Activated CD4-positive, alpha-beta memory T cell treated with anti-CD3 and anti-CD28 coated beads for 36 hours (primary cell): ENCODE measurements at regions not wholly inside any gene's neighbourhood (a gene's known extent, or its start where the extent isn't known, plus 50 kb on each side); places are given as distances from the start of the nearest gene placed in this dataset.

Source experiments
- CTCF ChIA-PET: fragments of 350-600 bp; sonication (Branson Sonifier 250); formaldehyde crosslinking; loops from one replicate; lab custom pipeline; 2021; ENCODE audit warnings: antibody characterized with exemption, inconsistent platforms; lab: Charles Lee
- POLR2A ChIA-PET: fragments of 350-600 bp; sonication (Branson Sonifier 250); formaldehyde crosslinking; loops from one replicate; lab custom pipeline; 2021; ENCODE audit warnings: antibody characterized with exemption; lab: Charles Lee
- DNase-seq: peaks from one replicate; pipeline ENCODE4 v3.0.0-alpha.2; 2020
- H3K27ac Mint-ChIP-seq: one replicate; pipeline ENCODE4 v1.8.0; 2021; ENCODE audit warnings: mixed read lengths
- H3K27me3 Mint-ChIP-seq: one replicate; pipeline ENCODE4 v1.8.0; 2021; ENCODE audit warnings: mixed read lengths
- H3K36me3 Mint-ChIP-seq: one replicate; pipeline ENCODE4 v1.8.0; 2021; ENCODE audit warnings: mixed read lengths
- H3K4me1 Mint-ChIP-seq: one replicate; pipeline ENCODE4 v1.8.0; 2021; ENCODE audit warnings: low read depth, mixed read lengths
- H3K4me3 Mint-ChIP-seq: one replicate; pipeline ENCODE4 v1.8.0; 2021; ENCODE audit warnings: mild to moderate bottlenecking, mixed read lengths
- H3K9me3 Mint-ChIP-seq: one replicate; pipeline ENCODE4 v1.8.0; 2021; ENCODE audit warnings: mixed read lengths
- intact Hi-C: fragments of 100-400 bp; cut with micrococcal nuclease; formaldehyde crosslinking; loops from one replicate; pipeline ENCODE4 v1.15.1; 2023

GRCh38 chr1:80072563-80072962, 1066.0 kb upstream of the ADGRL4 start:
- DNase-seq: no peak
- POLR2A ChIA-PET: no interaction called here
- Mint-ChIP-seq H3K4me1 (no peaks in the 10 kb centered on the region), H3K9me3 (peaks cover 6% of the 10 kb centered on the region), H3K27me3 (no peaks in the 10 kb centered on the region), H3K27ac (no peak overlapping the region), H3K36me3 (no peaks in the 10 kb centered on the region), H3K4me3 (no peak overlapping the region)
- CTCF ChIA-PET: no interaction called here
- intact Hi-C loops: no loop called here

GRCh38 chr1:80066060-80066459, 1059.5 kb upstream of the ADGRL4 start:
- Mint-ChIP-seq H3K27ac (no peak overlapping the region), H3K4me1 (no peaks in the 10 kb centered on the region), H3K27me3 (no peaks in the 10 kb centered on the region), H3K36me3 (no peaks in the 10 kb centered on the region), H3K4me3 (no peak overlapping the region), H3K9me3 (peaks cover 4% of the 10 kb centered on the region)
- CTCF ChIA-PET: no interaction called here
- POLR2A ChIA-PET: no interaction called here
- DNase-seq: no peak
- intact Hi-C loops: no loop called here

- no peak for DNase-seq
- no peaks in the 10 kb centered on the region for H3K36me3 Mint-ChIP-seq
- H3K4me3 Mint-ChIP-seq: no peak overlapping the region
- ChIA-PET POLR2A (no interaction called here), CTCF (no interaction called here)
- no peaks in the 10 kb centered on the region for H3K27me3 Mint-ChIP-seq
- H3K27ac Mint-ChIP-seq: no peak overlapping the region
- intact Hi-C loops: no loop called here
- peaks cover 10% of the 10 kb centered on the region for H3K9me3 Mint-ChIP-seq
- no peaks in the 10 kb centered on the region for H3K4me1 Mint-ChIP-seq
Observed at GRCh38 chr1:80064524-80064923, 1058.0 kb upstream of the ADGRL4 start.

- Mint-ChIP-seq H3K4me1 (no peaks in the 10 kb centered on the region), H3K27me3 (no peaks in the 10 kb centered on the region), H3K27ac (no peak overlapping the region), H3K4me3 (no peak overlapping the region), H3K36me3 (no peaks in the 10 kb centered on the region), H3K9me3 (peaks cover 9% of the 10 kb centered on the region)
- intact Hi-C loops: no loop called here
- ChIA-PET POLR2A (no interaction called here), CTCF (no interaction called here)
- DNase-seq: no peak
Observed at GRCh38 chr1:80059940-80060339, 1053.4 kb upstream of the ADGRL4 start.

GRCh38 chr1:80056179-80056578, 1049.6 kb upstream of the ADGRL4 start:
- Mint-ChIP-seq H3K4me3 (no peak overlapping the region), H3K36me3 (no peaks in the 10 kb centered on the region), H3K27me3 (no peaks in the 10 kb centered on the region), H3K4me1 (no peaks in the 10 kb centered on the region), H3K27ac (no peak overlapping the region), H3K9me3 (peaks cover 12% of the 10 kb centered on the region)
- DNase-seq: no peak
- POLR2A ChIA-PET: no interaction called here
- CTCF ChIA-PET: no interaction called here
- intact Hi-C loops: no loop called here

GRCh38 chr1:80054129-80054528, 1047.6 kb upstream of the ADGRL4 start:
- H3K27ac Mint-ChIP-seq: no peak overlapping the region
- POLR2A ChIA-PET: no interaction called here
- H3K27me3 Mint-ChIP-seq: no peaks in the 10 kb centered on the region
- CTCF ChIA-PET: no interaction called here
- intact Hi-C loops: no loop called here
- peaks cover 11% of the 10 kb centered on the region for H3K9me3 Mint-ChIP-seq
- no peak for DNase-seq
- no peaks in the 10 kb centered on the region for H3K4me1 Mint-ChIP-seq
- no peak overlapping the region for H3K4me3 Mint-ChIP-seq
- H3K36me3 Mint-ChIP-seq: no peaks in the 10 kb centered on the region

GRCh38 chr1:80053613-80054012, 1047.1 kb upstream of the ADGRL4 start:
- ChIA-PET CTCF (no interaction called here), POLR2A (no interaction called here)
- Mint-ChIP-seq H3K27ac (no peak overlapping the region), H3K4me3 (no peak overlapping the region), H3K27me3 (no peaks in the 10 kb centered on the region), H3K4me1 (no peaks in the 10 kb centered on the region), H3K36me3 (no peaks in the 10 kb centered on the region), H3K9me3 (peaks cover 11% of the 10 kb centered on the region)
- no peak for DNase-seq
- intact Hi-C loops: no loop called here

GRCh38 chr1:80050523-80050922, 1044.0 kb upstream of the ADGRL4 start:
- POLR2A ChIA-PET: no interaction called here
- DNase-seq: no peak
- peaks cover 14% of the 10 kb centered on the region for H3K9me3 Mint-ChIP-seq

GRCh38 chr1:80050085-80050484, 1043.6 kb upstream of the ADGRL4 start:
- Mint-ChIP-seq H3K4me3 (no peak overlapping the region), H3K4me1 (no peaks in the 10 kb centered on the region), H3K27me3 (no peaks in the 10 kb centered on the region), H3K9me3 (peaks cover 14% of the 10 kb centered on the region), H3K27ac (no peak overlapping the region), H3K36me3 (no peaks in the 10 kb centered on the region)
- intact Hi-C loops: no loop called here
- DNase-seq: no peak
- POLR2A ChIA-PET: no interaction called here
- CTCF ChIA-PET: no interaction called here

More at GRCh38 chr1:80050523-80050922, 1044.0 kb upstream of the ADGRL4 start:
- CTCF ChIA-PET: no interaction called here
- no peaks in the 10 kb centered on the region for H3K4me1 Mint-ChIP-seq
- intact Hi-C loops: no loop called here
- H3K4me3 Mint-ChIP-seq: no peak overlapping the region
- no peaks in the 10 kb centered on the region for H3K36me3 Mint-ChIP-seq
- no peak overlapping the region for H3K27ac Mint-ChIP-seq
- H3K27me3 Mint-ChIP-seq: no peaks in the 10 kb centered on the region

GRCh38 chr1:80048716-80049115, 1042.2 kb upstream of the ADGRL4 start:
- POLR2A ChIA-PET: no interaction called here
- no peak overlapping the region for H3K4me3 Mint-ChIP-seq

GRCh38 chr1:80047791-80048190, 1041.3 kb upstream of the ADGRL4 start:
- intact Hi-C loops: no loop called here
- Mint-ChIP-seq H3K27me3 (no peaks in the 10 kb centered on the region), H3K27ac (no peak overlapping the region), H3K4me1 (no peaks in the 10 kb centered on the region), H3K9me3 (peaks cover 12% of the 10 kb centered on the region), H3K4me3 (no peak overlapping the region), H3K36me3 (no peaks in the 10 kb centered on the region)
- POLR2A ChIA-PET: no interaction called here
- CTCF ChIA-PET: no interaction called here
- no peak for DNase-seq

More at GRCh38 chr1:80048716-80049115, 1042.2 kb upstream of the ADGRL4 start:
- Mint-ChIP-seq H3K27me3 (no peaks in the 10 kb centered on the region), H3K36me3 (no peaks in the 10 kb centered on the region), H3K27ac (no peak overlapping the region), H3K9me3 (peaks cover 14% of the 10 kb centered on the region), H3K4me1 (no peaks in the 10 kb centered on the region)
- CTCF ChIA-PET: no interaction called here
- intact Hi-C loops: no loop called here
- DNase-seq: no peak

GRCh38 chr1:80044662-80045061, 1038.1 kb upstream of the ADGRL4 start:
- DNase-seq: no peak
- ChIA-PET CTCF (no interaction called here), POLR2A (no interaction called here)
- Mint-ChIP-seq H3K9me3 (peaks cover 5% of the 10 kb centered on the region), H3K27ac (no peak overlapping the region), H3K36me3 (no peaks in the 10 kb centered on the region), H3K4me1 (no peaks in the 10 kb centered on the region), H3K27me3 (no peaks in the 10 kb centered on the region), H3K4me3 (no peak overlapping the region)
- intact Hi-C loops: no loop called here

- Mint-ChIP-seq H3K4me3 (no peak overlapping the region), H3K36me3 (no peaks in the 10 kb centered on the region), H3K4me1 (no peaks in the 10 kb centered on the region), H3K27ac (no peak overlapping the region), H3K27me3 (no peaks in the 10 kb centered on the region), H3K9me3 (peaks cover 5% of the 10 kb centered on the region)
- intact Hi-C loops: no loop called here
- POLR2A ChIA-PET: no interaction called here
- DNase-seq: no peak
- CTCF ChIA-PET: no interaction called here
Observed at GRCh38 chr1:80036690-80037432, 1030.3 kb upstream of the ADGRL4 start.
